Body of pancreas (tissue), 4 donors: ENCODE measurements at regions not wholly inside any gene's neighbourhood (a gene's known extent, or its start where the extent isn't known, plus 50 kb on each side); places are given as distances from the start of the nearest gene placed in this dataset.
"Not testable (repeated sequence)": the region's sequence is repeated elsewhere in the genome, so short reads cannot be mapped to it uniquely, and the experiment has no call there.

Experiments used
- ATAC-seq: fragments of 150-250 bp; one replicate; pipeline ENCODE4 v1.9.1; 2016
- DNase-seq, 4 donors: peaks; one replicate each; pipeline ENCODE4 v3.0.0-alpha.2; 2019
- H3K27ac ChIP-seq, 4 donors: fragments of 200-600 bp; sonication (generic); 1 replicate in 3 of 4; 2 replicates in 1 of 4; pipeline versions ENCODE4 v1.5.1 to v1.6.1; 2016 to 2019; ENCODE audit warnings: mild to moderate bottlenecking in 1 of 4, mixed read lengths in 1 of 4, moderate library complexity in 1 of 4
- H3K27me3 ChIP-seq, 2 donors: fragments of 200-600 bp; sonication (generic); one replicate each; pipeline ENCODE4 v1.6.0; 2016; ENCODE audit warnings: mild to moderate bottlenecking in 1 of 2
- H3K36me3 ChIP-seq, 2 donors: fragments of 200-600 bp; sonication (generic); replicated peaks in 1 of 2; 2 replicates each; pipeline ENCODE4 v1.5.1; 2016; ENCODE audit warnings: low read depth in 2 of 2; ENCODE audit not compliant: insufficient read depth in 1 of 2
- H3K4me1 ChIP-seq: fragments of 200-600 bp; sonication (generic); one replicate; pipeline ENCODE4 v1.6.0; 2016
- H3K4me3 ChIP-seq, 2 donors: fragments of 200-600 bp; sonication (generic); 1 replicate in 1 of 2; 2 replicates in 1 of 2; pipeline ENCODE4 v1.5.1; 2016 to 2019
- H3K9me3 ChIP-seq, 3 donors: fragments of 200-600 bp; sonication (generic); 1 replicate in 2 of 3; 2 replicates in 1 of 3; pipeline ENCODE4 v1.5.1; 2016
- CTCF ChIP-seq, 7 experiments: fragments of 450-650 bp in 4 of 7; fragments of 200-600 bp in 3 of 7; sonication (generic) in 3 of 7; IDR thresholded peaks; one replicate each; pipeline ENCODE4 v1.5.1; 2016 to 2019; ENCODE audit warnings: antibody characterized with exemption in 7 of 7
- POLR2A ChIP-seq, 3 donors: fragments of 450-650 bp; IDR thresholded peaks; one replicate each; pipeline ENCODE4 v1.6.1; 2016; ENCODE audit warnings: antibody characterized with exemption in 3 of 3, mild to moderate bottlenecking in 2 of 3
- WGBS, 2 donors: methylation state at CpG; one replicate each; pipeline ENCODE4 v1.1.5; 2017; 5-methylcytosine and 5-hydroxymethylcytosine counted together
- intact Hi-C: fragments of 100-400 bp; cut with DNase I; formaldehyde crosslinking; loops from one replicate; pipeline ENCODE4 v1.15.1; 2023

DNA sequence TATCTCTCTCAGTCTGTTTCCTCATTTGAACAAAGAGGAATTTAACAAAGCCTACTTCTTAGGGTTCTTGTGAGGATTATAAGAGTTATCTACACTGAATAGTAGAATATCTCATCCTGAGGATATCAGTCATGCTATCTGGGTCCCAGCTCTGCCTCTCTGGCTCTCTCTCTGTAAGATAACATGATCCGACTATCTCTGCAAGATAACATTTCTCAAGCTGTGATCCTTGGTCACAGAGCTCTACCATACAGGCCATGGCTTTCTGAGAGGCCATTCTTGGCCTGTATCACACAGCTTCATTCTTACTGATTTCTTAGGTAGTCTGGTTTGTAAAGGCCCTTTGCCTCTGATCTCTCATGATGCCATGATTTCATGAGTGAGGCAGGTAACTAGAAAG, 71.0 kb upstream of the TRABD2B start:
- no peaks in the 10 kb centered on the region for H3K27me3 ChIP-seq
- H3K27ac ChIP-seq = peak overlapping the region in 1 of 4 donors; percentile 72
- peaks cover 14% of the 10 kb centered on the region for H3K4me1 ChIP-seq

GRCh38 chr1:48066936-48067335, 69.8 kb upstream of the TRABD2B start:
- peak overlapping the region; percentile 47 to 72 (median 58) for H3K27ac ChIP-seq
- WGBS, 2 donors = 26 to 32% methylated on average over 4 of the region's 4 CpGs
- peaks cover 18% of the 10 kb centered on the region for H3K4me1 ChIP-seq
- H3K4me3 ChIP-seq = no peak overlapping the region
- intact Hi-C loops = no loop called here
- DNase-seq = peak in 3 of 4 donors; percentile 16 to 46 (median 21)
- no peaks in the 10 kb centered on the region for H3K36me3 ChIP-seq
- ATAC-seq = peak; percentile 71
- TF ChIP-seq CTCF (IDR thresholded peaks at IDR 0.05) (no peak), POLR2A (IDR thresholded peaks at IDR 0.05) (no peak)
- no peaks in the 10 kb centered on the region for H3K27me3 ChIP-seq
- no peaks in the 10 kb centered on the region for H3K9me3 ChIP-seq

More for the DNA sequence above, 71.0 kb upstream of the TRABD2B start:
- DNase-seq (no peak), ATAC-seq (no peak)
- intact Hi-C loops = no loop called here
- WGBS, 2 donors = 36 to 55% methylated on average over 1 of the region's 1 CpG
- H3K9me3 ChIP-seq = no peaks in the 10 kb centered on the region
- H3K4me3 ChIP-seq = no peak overlapping the region
- H3K36me3 ChIP-seq = no peaks in the 10 kb centered on the region
- TF ChIP-seq CTCF (IDR thresholded peaks at IDR 0.05) (no peak), POLR2A (IDR thresholded peaks at IDR 0.05) (no peak)

- intact Hi-C loops, ATAC-seq: not testable (repeated sequence)
Measured at GRCh38 chr1:48064693-48065092, 67.5 kb upstream of the TRABD2B start.

GRCh38 chr1:48062353-48062752, 65.2 kb upstream of the TRABD2B start:
- TF ChIP-seq POLR2A (IDR thresholded peaks at IDR 0.05) (no peak), CTCF (IDR thresholded peaks at IDR 0.05) (no peak)
- intact Hi-C loops = no loop called here
- no peaks in the 10 kb centered on the region for H3K9me3 ChIP-seq
- peaks cover 32% of the 10 kb centered on the region for H3K4me1 ChIP-seq
- H3K36me3 ChIP-seq = no peaks in the 10 kb centered on the region
- no peak overlapping the region for H3K4me3 ChIP-seq
- H3K27ac ChIP-seq = peak overlapping the region in 3 of 4 donors; percentile 13 to 61 (median 57)
- WGBS, 2 donors = 0% methylated on average over 1 of the region's 1 CpG
- H3K27me3 ChIP-seq = no peaks in the 10 kb centered on the region
- DNase-seq (peak in 3 of 4 donors; percentile 18 to 32 (median 31)), ATAC-seq (peak; percentile 79)

More at GRCh38 chr1:48064693-48065092, 67.5 kb upstream of the TRABD2B start:
- DNase-seq, H3K36me3 ChIP-seq, H3K27ac ChIP-seq, H3K9me3 ChIP-seq, H3K4me3 ChIP-seq, H3K27me3 ChIP-seq: not testable (repeated sequence)
- WGBS, 2 donors = 70 to 80% methylated on average over 5 of the region's 5 CpGs
- H3K4me1 ChIP-seq = peaks cover 25% of the 10 kb centered on the region

- ATAC-seq = peak; percentile 60
- Histone ChIP-seq H3K27me3 (no peaks in the 10 kb centered on the region), H3K4me1 (peaks cover 24% of the 10 kb centered on the region), H3K36me3 (no peaks in the 10 kb centered on the region), H3K27ac (peak overlapping the region in 3 of 4 donors; percentile 13 to 61 (median 57)), H3K4me3 (no peak overlapping the region), H3K9me3 (no peaks in the 10 kb centered on the region)
- TF ChIP-seq POLR2A (IDR thresholded peaks at IDR 0.05) (no peak), CTCF (IDR thresholded peaks at IDR 0.05) (peak; percentile 36 to 72 (median 60))
- WGBS, 2 donors = 45 to 56% methylated on average over 3 of the region's 3 CpGs
- intact Hi-C loops = no loop called here
- DNase-seq = peak; percentile 48 to 68 (median 55)
Measured at GRCh38 chr1:48061162-48062136, 64.3 kb upstream of the TRABD2B start.
